Bronchial epithelial cell (primary cell): ENCODE measurements at regions not wholly inside any gene's neighbourhood (a gene's known extent, or its start where the extent isn't known, plus 50 kb on each side); places are given as distances from the start of the nearest gene placed in this dataset.

Source experiments
- DNase-seq: peaks from one replicate; pipeline ENCODE4 v3.0.0-alpha.2; 2010; ENCODE audit warnings: low read depth
- FAIRE-seq: peaks from 2 replicates; lab custom pipeline; 2011; peaks lifted over from hg19 to GRCh38; lab: Jason Lieb, UNC
- H3K27me3 ChIP-seq: 2 replicates; pipeline ENCODE4 v1.5.1; 2011; ENCODE audit warnings: low read length; ENCODE audit not compliant: control insufficient read depth, insufficient read depth
- H3K36me3 ChIP-seq: 2 replicates; pipeline ENCODE4 v1.5.1; 2011; ENCODE audit warnings: low read length; ENCODE audit not compliant: control insufficient read depth, insufficient read depth
- H3K4me3 ChIP-seq: 2 replicates; pipeline ENCODE4 v1.5.1; 2011; ENCODE audit warnings: mild to moderate bottlenecking, low read depth, low read length, control low read depth
- CTCF ChIP-seq: IDR thresholded peaks from 2 replicates; pipeline ENCODE4 v1.5.1; 2011; ENCODE audit warnings: mild to moderate bottlenecking, moderate library complexity, low read length, control low read depth, inconsistent platforms; ENCODE audit not compliant: insufficient read depth, severe bottlenecking

DNA sequence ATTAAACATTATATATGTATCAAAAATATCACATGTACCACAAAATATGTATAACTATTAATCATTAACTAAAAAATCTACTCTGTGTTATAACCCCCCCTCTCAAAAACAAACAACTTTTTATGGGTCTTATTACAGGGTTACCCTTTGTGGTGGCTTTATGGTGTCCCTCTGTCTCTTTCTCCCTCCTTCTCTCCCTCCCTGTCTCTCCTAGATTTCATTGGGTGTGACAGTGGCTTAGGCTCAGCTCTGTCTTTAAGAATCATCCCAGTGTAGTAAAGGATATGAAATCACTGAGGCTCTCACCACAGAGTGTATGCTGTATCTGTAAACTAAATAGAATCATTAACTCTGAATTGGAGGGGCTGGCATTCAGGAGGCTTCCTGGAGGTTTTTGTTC lies 93.7 kb downstream of the TDRD15 start:
- Histone ChIP-seq H3K27me3 (no peaks in the 10 kb centered on the region), H3K36me3 (no peaks in the 10 kb centered on the region), H3K4me3 (no peak overlapping the region)
- DNase-seq (no peak), FAIRE-seq (no peak)
- no peak for TF ChIP-seq CTCF

- Histone ChIP-seq H3K4me3 (no peak overlapping the region), H3K27me3 (no peaks in the 10 kb centered on the region), H3K36me3 (no peaks in the 10 kb centered on the region)
- DNase-seq (peak; percentile 83), FAIRE-seq (no peak)
- TF ChIP-seq CTCF = no peak
These were observed 97.2 kb downstream of the TDRD15 start for GRCh38 chr2:21220930-21221329.

- no peak for DNase-seq
- FAIRE-seq = no peak
These were observed 99.8 kb downstream of the TDRD15 start for GRCh38 chr2:21223618-21224017.

DNA sequence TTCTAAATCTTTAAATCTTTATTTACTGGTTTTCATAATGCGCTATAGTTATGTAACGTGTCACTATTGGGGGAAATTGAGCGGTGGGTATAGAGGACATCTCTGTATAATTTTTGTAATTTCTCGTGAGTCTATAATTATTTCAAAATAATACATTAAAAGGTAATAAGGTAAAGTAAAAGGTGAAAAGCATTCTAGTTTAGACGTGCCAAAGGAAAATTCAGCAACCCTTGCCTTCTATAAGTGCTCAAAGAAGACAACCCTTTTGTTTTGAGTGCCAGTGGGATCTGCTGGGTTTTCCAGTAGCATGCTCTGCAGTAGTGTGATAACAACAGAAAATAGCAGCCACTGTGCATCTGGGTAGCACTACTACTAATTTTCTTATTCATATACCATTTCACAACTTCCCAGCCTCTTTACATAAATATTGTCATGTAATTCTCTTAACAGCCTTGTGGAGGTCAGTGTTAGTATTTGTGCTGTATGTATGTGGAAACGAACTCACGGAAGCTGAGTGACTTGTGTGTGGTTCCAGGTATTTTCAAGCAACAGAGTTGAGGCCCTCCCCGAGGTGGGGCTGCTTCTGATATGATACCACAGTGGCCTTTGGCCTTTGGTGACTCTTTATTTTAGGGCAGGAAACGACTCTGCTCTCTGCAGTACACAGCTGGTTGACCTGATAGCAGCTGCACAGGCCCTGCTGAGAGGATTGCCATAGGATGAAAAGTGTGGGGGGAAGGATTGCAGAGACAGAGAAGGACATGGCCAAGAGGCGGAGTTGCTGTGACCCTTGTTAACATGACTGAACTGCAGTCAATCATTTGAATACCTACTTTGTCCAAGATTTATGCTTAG lies 104.5 kb downstream of the TDRD15 start:
- Histone ChIP-seq H3K36me3 (no peaks in the 10 kb centered on the region), H3K4me3 (no peak overlapping the region), H3K27me3 (no peaks in the 10 kb centered on the region)
- no peak for TF ChIP-seq CTCF
- DNase-seq (no peak), FAIRE-seq (no peak)

More at GRCh38 chr2:21223618-21224017, 99.8 kb downstream of the TDRD15 start:
- no peak overlapping the region for H3K4me3 ChIP-seq
- TF ChIP-seq CTCF = no peak
- no peaks in the 10 kb centered on the region for H3K36me3 ChIP-seq
- H3K27me3 ChIP-seq = no peaks in the 10 kb centered on the region

GRCh38 chr2:21229302-21229701 lies 105.5 kb downstream of the TDRD15 start:
- Histone ChIP-seq H3K36me3 (no peaks in the 10 kb centered on the region), H3K27me3 (no peaks in the 10 kb centered on the region), H3K4me3 (no peak overlapping the region)
- no peak for TF ChIP-seq CTCF
- FAIRE-seq (no peak), DNase-seq (no peak)
